ENCODE measurements at regions not wholly inside any gene's neighbourhood (a gene's known extent, or its start where the extent isn't known, plus 50 kb on each side); places are given as distances from the start of the nearest gene placed in this dataset.

- no peak for TF ChIP-seq CTCF (conservative IDR thresholded peaks at IDR 0.05)
- no peak for TF ChIP-seq ZFX (IDR thresholded peaks at IDR 0.05)
These were observed 113.4 kb upstream of the CARMIL1 start for GRCh38 chr6:25165800-25166199.

Measured in C4-2B (cell line).